Neural crest cell (in vitro differentiated cells): ENCODE measurements at regions not wholly inside any gene's neighbourhood (a gene's known extent, or its start where the extent isn't known, plus 50 kb on each side); places are given as distances from the start of the nearest gene placed in this dataset.

ENCODE experiments used
- DNase-seq: peaks from one replicate; pipeline ENCODE4 v3.0.0; 2021; ENCODE audit warnings: low read depth, mixed read lengths, low spot score
- H3K27ac Mint-ChIP-seq: one replicate; pipeline ENCODE4 v1.8.0; 2021; ENCODE audit warnings: mild to moderate bottlenecking, mixed read lengths; ENCODE audit not compliant: unreplicated experiment
- H3K27me3 Mint-ChIP-seq: 2 replicates; pipeline ENCODE4 v1.8.0; 2021; ENCODE audit warnings: low read depth, mild to moderate bottlenecking, mixed read lengths
- H3K36me3 Mint-ChIP-seq: 2 replicates; pipeline ENCODE4 v1.8.0; 2021; ENCODE audit warnings: low read depth, mild to moderate bottlenecking, mixed read lengths
- H3K4me1 Mint-ChIP-seq: 2 replicates; pipeline ENCODE4 v1.8.0; 2021; ENCODE audit warnings: mixed read lengths
- H3K4me3 Mint-ChIP-seq: one replicate; pipeline ENCODE4 v1.8.0; 2021; ENCODE audit warnings: mild to moderate bottlenecking, mixed read lengths
- H3K9me3 Mint-ChIP-seq: 2 replicates; pipeline ENCODE4 v1.8.0; 2021; ENCODE audit warnings: mixed read lengths
- TF ChIP-seq, protein P1 (sequence below): fragments of 200-600 bp; sonication (generic); conservative IDR thresholded peaks from 2 replicates; pipeline ENCODE4 v1.5.0; 2021; ENCODE audit warnings: antibody characterized with exemption, mild to moderate bottlenecking

- DNase-seq, result no peak
- Mint-ChIP-seq H3K9me3 (peaks cover 2% of the 10 kb centered on the region), H3K4me1 (no peaks in the 10 kb centered on the region), H3K36me3 (no peaks in the 10 kb centered on the region), H3K4me3 (no peak overlapping the region), H3K27me3 (no peaks in the 10 kb centered on the region), H3K27ac (no peak overlapping the region)
- TF ChIP-seq, protein P1, sequence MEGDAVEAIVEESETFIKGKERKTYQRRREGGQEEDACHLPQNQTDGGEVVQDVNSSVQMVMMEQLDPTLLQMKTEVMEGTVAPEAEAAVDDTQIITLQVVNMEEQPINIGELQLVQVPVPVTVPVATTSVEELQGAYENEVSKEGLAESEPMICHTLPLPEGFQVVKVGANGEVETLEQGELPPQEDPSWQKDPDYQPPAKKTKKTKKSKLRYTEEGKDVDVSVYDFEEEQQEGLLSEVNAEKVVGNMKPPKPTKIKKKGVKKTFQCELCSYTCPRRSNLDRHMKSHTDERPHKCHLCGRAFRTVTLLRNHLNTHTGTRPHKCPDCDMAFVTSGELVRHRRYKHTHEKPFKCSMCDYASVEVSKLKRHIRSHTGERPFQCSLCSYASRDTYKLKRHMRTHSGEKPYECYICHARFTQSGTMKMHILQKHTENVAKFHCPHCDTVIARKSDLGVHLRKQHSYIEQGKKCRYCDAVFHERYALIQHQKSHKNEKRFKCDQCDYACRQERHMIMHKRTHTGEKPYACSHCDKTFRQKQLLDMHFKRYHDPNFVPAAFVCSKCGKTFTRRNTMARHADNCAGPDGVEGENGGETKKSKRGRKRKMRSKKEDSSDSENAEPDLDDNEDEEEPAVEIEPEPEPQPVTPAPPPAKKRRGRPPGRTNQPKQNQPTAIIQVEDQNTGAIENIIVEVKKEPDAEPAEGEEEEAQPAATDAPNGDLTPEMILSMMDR, result no peak
Measured at GRCh38 chr6:121839896-121840295, 404.4 kb downstream of the GJA1 start.

- no peak for DNase-seq
- Mint-ChIP-seq H3K4me1 (peaks cover 11% of the 10 kb centered on the region), H3K36me3 (no peaks in the 10 kb centered on the region), H3K9me3 (no peaks in the 10 kb centered on the region), H3K27ac (no peak overlapping the region), H3K27me3 (no peaks in the 10 kb centered on the region), H3K4me3 (no peak overlapping the region)
- TF ChIP-seq, protein P1, result no peak
Measured at GRCh38 chr6:121844898-121845297, 409.5 kb downstream of the GJA1 start.

GRCh38 chr6:121847806-121848522 is 412.5 kb downstream of the GJA1 start:
- Mint-ChIP-seq H3K4me3 (no peak overlapping the region), H3K27ac (no peak overlapping the region), H3K4me1 (peaks cover 36% of the 10 kb centered on the region), H3K9me3 (peaks cover 4% of the 10 kb centered on the region), H3K27me3 (no peaks in the 10 kb centered on the region), H3K36me3 (no peaks in the 10 kb centered on the region)
- DNase-seq, result no peak
- TF ChIP-seq, protein P1, result no peak

- H3K9me3 Mint-ChIP-seq, result peaks cover 4% of the 10 kb centered on the region
- no peaks in the 10 kb centered on the region for H3K36me3 Mint-ChIP-seq
- H3K4me3 Mint-ChIP-seq, result no peak overlapping the region
- DNase-seq, result no peak
- TF ChIP-seq, protein P1, result no peak
- H3K4me1 Mint-ChIP-seq, result peaks cover 38% of the 10 kb centered on the region
- no peaks in the 10 kb centered on the region for H3K27me3 Mint-ChIP-seq
- H3K27ac Mint-ChIP-seq, result peak overlapping the region; percentile 22
Measured at GRCh38 chr6:121848523-121849255, 413.2 kb downstream of the GJA1 start.

DNA sequence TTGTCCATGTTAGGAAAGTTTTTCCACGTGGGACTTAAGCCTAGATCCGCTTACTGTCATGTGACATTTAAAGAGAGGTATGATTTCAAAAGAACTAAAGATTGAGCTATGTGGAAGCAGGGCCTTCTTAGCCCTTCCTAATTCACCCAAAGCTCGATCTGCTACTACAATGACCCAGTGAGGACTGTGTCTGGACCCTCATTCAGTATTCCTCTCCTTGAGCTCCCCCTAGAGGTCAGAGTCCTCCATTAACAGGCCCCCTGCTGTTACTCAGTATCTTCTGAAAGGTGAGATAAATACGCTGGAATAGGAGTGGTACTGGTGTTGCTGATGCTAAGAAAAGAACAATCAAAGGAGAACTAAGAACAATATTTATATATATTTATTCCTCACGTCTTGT is 414.0 kb downstream of the GJA1 start:
- Mint-ChIP-seq H3K27me3 (no peaks in the 10 kb centered on the region), H3K36me3 (no peaks in the 10 kb centered on the region), H3K4me3 (no peak overlapping the region), H3K9me3 (peaks cover 4% of the 10 kb centered on the region), H3K27ac (no peak overlapping the region), H3K4me1 (peaks cover 46% of the 10 kb centered on the region)
- DNase-seq, result peak; percentile 50
- TF ChIP-seq, protein P1, result peak; percentile 67
